ENCODE measurements at regions not wholly inside any gene's neighbourhood (a gene's known extent, or its start where the extent isn't known, plus 50 kb on each side); places are given as distances from the start of the nearest gene placed in this dataset.
"Not testable (repeated sequence)": the region's sequence is repeated elsewhere in the genome, so short reads cannot be mapped to it uniquely, and the experiment has no call there.

DNA sequence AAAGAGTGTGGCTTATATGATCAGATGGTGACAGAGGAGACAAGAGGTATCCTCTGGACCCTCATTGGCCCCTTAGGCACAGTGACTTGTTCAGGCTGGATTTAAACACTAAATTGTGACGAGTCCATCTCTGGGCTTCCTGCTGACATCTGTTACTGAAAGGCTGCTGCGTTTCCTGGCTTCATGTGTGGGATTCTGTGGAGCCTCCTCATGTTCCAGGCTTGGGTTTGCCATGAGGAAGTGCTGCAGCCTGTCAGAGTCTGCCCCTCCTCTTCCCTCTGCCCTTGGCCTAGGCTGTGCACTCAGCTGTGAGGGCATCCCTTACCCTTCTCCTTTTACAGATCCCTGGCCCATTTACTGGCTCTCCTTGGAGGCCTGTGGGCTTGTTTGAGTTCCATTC is 159.1 kb upstream of the TTC29 start:
- DNase-seq = no peak

DNA sequence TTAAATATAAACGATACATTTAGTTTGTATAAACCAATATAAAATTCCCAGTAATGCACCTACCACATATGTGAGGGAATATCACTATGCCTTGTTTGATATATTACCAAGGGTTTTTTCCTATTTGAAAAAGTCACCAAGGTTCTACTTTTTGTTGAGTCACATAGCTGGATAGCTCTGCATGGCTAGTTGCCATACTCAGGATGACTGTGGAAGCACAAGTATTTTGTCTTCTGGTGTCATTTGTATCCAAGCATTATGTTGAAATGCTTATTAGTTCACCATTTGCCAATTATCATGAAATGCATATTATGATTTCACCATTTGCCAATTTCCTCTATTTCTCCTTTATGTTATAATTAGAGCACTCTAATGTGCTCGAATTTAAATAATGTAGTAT is 162.7 kb upstream of the TTC29 start:
- no peak for DNase-seq

DNA sequence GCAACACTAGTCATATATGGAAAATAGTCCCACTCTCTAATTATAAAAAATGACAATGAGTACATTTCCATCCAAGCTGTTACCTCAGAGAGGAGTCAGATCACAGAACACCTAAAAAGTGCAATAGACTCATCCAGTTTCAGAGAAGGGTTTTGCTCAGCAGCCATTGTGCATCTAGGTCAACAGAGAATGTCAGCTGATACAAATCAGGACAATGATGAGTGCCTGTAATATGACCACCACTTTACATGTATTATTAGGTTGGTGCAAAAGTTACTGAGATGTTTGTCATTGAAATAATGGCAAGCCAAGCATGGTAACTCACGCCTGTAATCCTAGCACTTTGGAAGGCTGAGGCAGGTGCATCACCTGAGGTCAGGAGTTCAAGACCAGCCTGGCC is 164.1 kb upstream of the TTC29 start:
- no peak for DNase-seq

DNA sequence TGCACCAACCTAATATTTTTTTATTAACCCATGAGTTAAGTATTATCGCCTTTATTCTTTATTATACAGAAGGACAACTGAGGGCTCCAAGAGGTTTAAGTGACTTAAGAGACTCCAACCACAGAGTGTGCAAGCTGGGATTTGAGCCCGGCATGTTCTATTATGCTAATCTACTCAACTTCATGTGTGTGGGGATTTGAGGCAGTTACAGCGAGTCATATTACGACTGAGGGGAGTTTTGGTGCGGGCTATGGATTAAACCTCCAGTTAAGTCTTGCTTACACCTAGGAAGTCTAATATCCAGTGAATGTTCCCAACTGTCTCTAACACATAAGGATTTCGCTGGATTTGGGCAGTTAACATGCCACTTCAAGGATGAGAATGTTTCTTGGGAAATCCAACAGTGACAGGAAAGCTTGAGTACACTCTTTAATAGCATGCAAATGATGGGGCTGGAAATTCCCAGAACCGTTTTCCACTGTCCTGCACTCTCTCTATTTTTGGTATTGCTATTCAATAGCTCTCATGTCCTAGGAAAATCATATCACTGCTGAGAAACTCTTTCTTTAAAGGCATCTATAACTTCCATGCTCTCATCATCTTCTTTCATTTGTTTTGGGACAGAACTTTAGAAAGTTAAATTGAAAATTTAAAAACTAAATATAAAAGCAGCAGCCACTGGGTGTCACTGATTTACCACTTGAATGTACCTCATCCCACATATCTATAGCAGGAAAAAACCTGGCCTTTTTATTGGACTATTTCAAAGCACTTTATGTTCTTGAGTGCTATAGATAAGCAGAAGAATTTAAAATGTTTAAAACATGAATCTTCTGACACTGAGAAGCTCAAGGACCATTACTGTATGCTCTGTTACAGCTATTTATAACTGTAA is 165.1 kb upstream of the TTC29 start:
- DNase-seq = no peak

- DNase-seq = not testable (repeated sequence)
Observed at GRCh38 chr4:147112196-147112595, 166.5 kb upstream of the TTC29 start.

- no peak for DNase-seq
Observed at GRCh38 chr4:147117431-147117830, 171.8 kb upstream of the TTC29 start.

DNA sequence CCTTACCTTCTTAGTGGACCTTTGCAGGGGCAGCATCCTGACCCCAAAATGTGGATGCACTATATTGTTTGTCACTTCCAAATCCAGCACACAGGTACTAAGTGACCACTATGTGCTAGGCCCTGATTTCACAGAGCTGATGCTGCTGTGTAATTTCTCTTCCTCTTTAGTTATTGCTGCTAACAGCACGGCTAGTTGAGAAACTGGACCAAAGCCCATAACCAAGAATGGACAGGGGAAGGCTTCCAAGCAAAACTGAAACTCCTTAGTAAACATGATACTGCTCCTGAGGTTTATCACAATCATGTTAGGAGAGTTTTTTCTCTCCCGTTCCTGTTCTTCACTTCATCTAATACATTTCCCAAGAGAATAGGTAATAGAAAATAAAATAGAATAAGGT is 172.9 kb upstream of the TTC29 start:
- DNase-seq = no peak

GRCh38 chr4:147122685-147123084 is 177.0 kb upstream of the TTC29 start:
- no peak for DNase-seq

GRCh38 chr4:147123146-147123545 is 177.5 kb upstream of the TTC29 start:
- DNase-seq = no peak

DNA sequence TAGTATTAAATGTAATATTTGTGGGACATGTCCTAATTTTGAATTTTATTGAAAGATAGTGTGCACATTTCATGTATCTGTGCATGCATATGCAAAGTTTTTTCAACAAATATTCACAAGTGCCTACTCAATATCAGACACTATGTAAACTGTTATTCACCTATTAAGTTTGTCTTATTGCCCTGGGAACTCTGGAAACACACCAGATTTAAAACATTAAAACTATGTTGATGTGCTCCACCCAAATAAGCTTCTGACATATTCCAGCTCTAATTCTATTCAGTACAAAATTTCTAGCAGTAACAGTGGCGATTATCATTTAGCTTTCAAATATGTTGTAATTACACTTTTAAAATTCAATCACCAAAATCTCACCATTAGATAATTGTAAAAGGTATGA is 183.1 kb upstream of the TTC29 start:
- DNase-seq = no peak

DNA sequence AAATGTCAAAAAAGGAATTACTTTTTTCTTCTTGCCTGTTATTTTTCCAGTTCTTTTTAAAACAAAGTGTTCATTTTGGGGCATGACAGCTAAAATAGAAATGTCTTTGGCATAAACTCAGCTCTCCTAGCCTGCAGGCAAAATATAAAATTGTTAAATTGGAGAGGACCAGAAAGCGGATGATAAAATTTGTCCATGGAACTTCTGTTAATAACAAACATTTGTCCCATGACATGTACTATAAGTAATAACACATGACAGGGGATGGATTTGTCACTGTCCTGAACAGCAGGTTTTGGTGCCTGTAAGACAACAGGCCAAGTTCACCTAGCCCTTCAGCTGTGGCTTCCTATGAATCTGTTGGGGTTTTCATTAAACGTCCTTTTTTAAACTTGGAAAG is 184.0 kb upstream of the TTC29 start:
- no peak for DNase-seq

DNA sequence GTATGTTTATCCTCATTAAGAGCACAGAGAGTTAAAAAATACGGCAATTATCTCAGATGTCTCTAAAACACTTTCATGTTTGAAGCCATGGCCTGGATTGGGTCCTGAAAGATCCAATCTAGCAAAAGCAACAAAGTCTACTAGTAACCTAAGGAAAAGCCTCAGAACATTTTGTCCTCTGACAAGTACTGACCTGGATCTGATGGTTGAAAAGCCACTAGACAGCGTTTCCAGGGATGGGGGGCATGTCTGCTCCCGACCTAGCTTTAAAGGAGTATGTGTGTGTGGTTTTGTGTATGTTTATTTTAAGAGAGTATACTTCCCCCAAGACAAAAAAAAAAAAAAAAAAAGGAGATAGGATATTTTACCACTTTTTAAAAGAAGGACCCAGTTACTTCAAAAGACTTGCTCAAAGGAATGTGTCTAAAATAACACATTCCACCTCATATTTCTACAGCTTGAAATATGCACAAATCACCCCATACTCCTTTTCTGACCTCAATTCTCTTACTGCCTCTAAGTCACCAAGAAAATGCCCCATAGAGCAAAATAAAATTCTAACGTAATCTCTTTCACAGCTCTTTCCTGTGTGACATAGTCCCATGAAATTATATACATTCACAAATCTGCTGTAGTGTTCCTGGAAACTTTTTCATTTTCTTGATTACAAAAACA is 189.0 kb upstream of the TTC29 start:
- no peak for DNase-seq

GRCh38 chr4:147136310-147136709 is 190.6 kb upstream of the TTC29 start:
- DNase-seq = no peak

DNA sequence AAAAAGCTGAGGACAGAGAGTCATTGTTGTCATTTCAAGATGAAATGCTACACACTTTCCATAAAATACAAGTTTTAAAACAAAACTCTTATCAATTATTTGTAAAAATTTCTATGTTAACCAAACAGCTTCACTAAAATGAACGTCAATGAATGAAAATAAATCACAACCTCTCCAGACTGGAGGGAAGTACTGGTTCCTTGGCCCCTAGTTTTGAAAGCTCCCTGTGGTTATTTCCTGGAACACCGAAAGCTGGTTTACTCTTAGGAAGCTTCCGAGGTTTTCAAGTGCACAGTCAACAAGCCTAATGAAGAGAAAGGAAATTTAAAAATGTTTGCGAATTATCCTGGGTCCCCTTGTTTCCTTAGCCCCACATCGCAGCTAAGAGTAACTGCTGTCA is 191.1 kb upstream of the TTC29 start:
- DNase-seq = no peak

DNA sequence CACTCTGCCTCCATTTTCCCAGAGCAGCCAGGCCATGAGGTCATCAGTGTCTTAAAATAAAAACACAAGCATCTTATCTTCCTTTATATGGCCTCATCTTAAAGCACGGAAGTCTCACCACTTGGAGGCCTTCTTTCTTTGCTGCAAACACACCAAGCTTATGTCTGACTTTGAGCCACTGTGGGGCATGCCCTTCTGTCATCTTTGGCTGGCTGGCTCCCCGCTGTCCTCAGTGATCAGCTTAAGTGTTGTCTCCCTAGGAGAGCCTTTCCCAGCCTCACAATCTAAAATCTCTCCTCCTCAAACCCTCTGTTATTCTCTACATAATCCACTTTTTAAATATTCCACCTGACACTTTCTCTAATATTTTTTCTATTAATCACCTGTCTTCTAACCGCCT is 191.6 kb upstream of the TTC29 start:
- no peak for DNase-seq

DNA sequence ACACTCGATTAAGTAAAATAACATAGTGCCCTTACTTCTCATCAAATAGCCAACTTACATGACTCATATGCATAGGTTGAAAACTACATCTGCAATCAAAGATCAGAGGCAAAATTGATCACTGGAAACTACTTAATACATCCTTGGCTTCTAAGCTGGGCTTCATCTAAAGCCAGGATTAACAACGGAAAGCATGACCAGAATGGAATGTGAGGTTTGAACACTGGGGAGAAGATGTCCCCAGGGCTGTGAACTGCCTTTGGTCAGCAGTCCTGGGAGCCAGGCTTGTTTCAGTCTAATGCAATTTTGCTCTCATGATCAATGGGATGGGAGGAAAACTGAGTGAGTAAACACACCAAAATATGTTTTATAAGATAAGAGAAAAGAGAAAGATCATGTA is 192.5 kb upstream of the TTC29 start:
- DNase-seq = no peak

- DNase-seq = no peak
Observed at GRCh38 chr4:147139455-147140198, 194.0 kb upstream of the TTC29 start.

- no peak for DNase-seq
Observed at GRCh38 chr4:147151763-147152162, 206.1 kb upstream of the TTC29 start.

DNA sequence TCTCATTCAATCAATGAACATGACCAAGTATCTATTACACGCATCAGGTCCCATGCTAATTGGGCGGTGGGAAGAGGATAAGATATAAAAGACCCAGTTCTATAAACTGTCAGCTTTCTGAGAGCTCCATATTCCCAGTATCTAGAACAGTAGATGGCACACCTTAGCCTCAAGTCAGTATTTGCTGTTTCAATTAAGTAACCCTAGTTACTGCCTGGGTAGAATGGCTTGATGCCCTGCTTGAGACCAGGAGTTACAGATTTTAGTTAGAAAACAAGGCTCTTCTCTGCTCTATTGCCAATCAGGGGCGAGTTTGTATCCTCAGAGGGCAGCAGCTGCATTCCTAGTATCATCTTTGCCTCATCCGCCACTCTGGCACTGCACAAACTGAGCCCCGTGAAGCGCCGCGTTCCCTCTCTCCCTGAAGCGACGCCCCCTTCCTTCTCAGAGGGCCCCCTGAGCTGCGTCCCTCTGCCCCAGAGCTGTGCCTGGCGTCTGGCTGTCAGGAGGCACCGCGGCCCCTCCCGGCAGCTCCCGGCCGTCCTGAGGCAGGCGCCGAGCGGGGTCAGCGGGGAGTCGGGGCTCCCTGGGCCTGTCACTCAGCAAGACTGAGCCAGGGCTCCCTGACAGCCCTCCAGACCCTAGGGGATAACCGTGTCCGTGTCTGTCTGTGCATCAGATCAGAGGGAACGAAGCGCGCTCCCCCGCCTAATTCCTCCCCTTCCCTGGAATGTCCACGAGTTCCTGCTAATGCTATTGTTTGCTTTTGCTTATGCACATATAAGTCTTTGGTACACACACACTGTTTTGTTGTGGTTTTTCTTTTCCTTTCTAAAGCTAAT is 212.4 kb upstream of the TTC29 start:
- DNase-seq = peak in 1 of 2 donors; percentile 1

- no peak for DNase-seq
Observed at GRCh38 chr4:147160908-147161513, 215.3 kb upstream of the TTC29 start.

DNA sequence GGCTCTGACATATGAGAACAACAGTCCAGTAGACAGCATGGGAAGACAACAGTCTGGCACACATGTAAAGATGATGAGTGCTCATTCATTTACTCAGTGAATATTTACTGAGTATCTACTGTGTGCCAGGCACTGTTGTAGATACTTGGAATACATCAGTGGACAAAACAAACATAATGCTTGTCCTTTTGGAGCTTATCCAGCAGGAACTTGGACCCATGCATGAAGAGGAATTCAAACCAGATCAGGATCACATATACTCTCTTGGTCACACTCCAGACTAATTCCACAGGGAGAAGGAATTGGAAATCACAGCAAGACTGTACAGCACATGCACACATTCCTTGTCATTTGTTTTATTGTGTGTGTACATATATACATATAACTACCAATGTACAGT is 217.6 kb upstream of the TTC29 start:
- DNase-seq = no peak

DNA sequence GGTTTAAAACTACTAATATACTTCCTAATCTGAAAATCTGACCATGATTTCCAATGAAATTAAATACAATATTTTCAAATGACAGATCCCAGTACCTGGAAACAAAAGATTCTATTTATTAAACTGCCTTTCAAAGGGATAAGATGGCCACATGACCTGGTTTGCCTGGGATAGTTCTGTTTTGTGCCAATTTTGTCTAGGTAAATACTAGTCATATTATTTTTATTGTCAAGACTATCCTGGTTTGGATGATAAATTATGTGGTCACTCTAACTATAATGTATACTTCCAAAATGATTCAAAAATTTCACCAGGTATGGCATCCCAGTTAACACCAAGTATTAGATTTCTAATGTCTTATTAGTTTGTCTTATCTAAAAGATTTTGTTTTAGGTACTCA is 222.5 kb upstream of the TTC29 start:
- not testable (repeated sequence) for DNase-seq

All from stimulated activated CD4-positive, alpha-beta T cell treated with anti-CD3 and anti-CD28 coated beads, Interleukin-2, amount 100 ng/mL, for 24 hours (primary cell).